ENCODE measurements at regions not wholly inside any gene's neighbourhood (a gene's known extent, or its start where the extent isn't known, plus 50 kb on each side); places are given as distances from the start of the nearest gene placed in this dataset.
"Not testable (repeated sequence)": the region's sequence is repeated elsewhere in the genome, so short reads cannot be mapped to it uniquely, and the experiment has no call there.

DNA sequence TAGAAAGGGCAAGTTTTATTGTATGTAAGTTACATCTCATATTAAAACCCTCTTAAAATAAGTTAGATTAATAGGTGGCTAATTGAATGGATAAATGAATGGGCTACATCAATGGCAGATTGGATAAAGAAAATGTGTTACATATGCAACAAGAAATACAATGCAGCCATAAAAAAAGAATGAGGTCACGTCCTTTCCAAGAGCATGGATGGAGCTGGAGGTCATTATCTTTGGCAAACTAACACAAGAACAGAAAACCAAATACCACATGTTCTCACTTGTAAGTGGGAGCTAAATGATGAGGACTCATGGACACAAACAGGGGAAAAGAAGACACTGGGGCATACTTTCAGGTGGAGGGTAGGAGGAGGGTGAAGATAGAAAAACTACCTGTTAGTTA, 182.2 kb upstream of the GNAI1 start:
- ATAC-seq = no peak

DNA sequence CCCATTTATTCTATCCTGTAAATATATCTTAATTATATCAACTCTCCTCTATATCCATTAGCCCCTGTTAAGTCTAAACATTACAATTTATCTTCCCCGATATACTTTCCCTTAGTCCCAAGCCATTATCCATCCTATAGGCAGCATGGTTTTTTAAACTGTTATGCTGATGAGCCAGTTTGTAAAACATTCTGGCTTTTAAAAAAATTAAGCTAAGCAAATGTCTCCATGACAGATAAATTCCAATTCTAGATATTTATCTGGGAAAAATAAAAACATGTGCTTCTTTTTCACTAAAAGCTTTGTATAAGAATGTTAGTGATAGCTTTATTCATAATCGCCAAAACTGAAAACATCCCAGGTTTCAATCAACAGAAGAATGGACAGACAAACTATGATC, 183.2 kb upstream of the GNAI1 start:
- ATAC-seq = no peak

DNA sequence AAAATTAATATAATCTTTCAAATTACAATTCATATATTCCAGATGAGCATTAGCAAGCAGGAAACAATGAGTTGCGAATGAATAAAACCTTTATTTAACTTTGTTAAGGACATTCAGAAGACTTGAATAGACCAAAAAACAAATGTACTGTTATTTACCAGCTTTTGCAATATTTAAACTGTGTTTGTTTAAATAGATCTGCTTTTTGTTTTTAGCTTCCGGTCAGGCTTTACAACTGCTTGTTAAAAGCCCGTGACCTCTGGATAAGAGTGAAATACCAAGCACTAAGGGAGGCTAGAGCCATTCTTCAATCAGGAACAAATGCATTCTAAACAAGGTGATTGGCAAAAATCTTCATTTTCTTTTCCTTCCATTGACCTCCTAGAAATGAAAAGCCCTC, 184.9 kb upstream of the GNAI1 start:
- ATAC-seq = no peak

DNA sequence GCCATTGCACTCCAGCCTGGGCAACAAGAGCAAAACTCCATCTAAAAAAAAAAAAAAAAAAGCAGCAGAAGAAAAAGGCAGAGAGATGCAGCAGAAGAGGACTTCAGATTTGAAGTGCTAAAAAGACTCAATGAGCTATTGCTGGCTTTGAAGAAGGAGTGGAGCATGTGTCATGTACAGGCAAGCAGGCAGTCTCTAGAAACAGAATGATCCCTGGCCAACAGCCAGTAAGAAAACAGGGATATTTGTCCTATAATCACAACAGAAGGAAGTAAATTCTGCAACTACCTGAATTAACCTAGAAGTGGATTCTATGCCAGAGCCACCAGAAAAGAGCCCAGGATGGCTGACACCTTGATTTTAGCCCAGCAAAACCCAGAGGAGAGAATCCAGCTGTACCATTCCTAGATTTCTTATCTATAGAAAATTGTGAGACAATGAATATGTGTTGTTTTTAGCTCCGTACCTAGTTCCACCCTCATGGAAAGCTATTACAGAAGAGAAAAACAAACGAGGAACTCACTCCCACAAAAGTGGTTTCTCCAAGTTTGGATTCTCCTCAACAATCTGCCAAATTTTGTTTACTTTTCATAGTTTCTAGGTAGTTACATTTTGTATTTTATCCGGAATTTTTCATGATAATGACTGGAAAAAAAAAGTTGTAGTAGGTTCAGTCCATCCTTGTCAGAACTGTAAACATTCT, 198.2 kb upstream of the GNAI1 start:
- no peak for ATAC-seq

DNA sequence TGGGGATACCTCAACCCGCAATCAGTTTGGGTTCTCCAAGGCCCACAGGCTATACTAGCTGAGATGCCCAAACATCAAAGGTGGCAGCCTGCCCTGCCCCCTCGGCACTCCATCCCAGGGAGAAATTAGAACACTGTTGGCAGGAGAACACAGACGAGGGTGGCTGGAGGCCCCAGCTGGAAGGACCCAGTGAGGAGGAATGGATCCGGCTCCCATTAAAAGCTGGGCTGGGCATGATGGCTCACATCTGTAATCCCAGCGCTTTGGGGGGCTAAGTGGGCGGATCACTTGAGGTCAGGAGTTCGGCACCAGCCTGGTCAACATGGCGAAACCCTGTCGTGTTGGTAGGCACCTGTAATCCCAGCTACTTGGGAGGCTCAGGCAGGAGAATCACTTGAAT, 199.9 kb upstream of the GNAI1 start:
- ATAC-seq = no peak

DNA sequence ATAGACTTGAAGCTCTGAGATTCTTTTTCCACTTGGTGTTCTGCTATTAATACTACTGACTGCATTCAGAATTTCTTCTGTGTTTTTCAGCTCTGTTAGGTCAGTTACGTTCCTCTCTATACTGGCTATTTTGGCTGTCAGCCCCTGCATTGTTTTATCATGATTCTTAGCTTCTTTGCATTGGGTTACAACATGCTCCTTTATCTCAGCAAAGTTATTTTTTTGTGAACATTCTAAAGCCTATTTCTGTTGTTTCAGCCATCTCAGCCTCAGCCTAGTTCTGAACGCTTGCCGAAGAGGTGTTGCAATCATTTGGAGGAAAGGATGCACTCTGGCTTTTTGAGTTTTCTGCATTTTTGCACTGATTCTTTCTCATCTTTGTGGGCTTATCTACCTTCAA, 201.5 kb upstream of the GNAI1 start:
- ATAC-seq = no peak

DNA sequence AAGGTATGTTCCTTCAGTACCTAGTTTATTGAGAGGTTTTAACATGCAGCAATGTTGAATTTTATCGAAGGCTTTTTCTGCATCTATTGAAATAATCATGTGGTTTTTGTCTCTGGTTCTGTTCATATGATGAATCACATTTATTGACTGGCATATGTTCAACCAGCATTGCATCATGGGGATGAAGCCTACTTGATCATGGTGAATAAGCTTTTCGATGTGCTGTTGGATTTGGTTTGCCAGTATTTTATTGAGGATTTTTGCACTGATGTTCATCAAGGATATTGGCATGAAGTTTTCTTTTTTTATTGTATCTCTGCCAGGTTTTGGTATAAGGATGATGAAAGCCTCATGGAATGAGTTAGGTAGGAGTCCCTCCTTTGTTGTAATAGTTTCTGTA, 204.0 kb upstream of the GNAI1 start:
- ATAC-seq = no peak

DNA sequence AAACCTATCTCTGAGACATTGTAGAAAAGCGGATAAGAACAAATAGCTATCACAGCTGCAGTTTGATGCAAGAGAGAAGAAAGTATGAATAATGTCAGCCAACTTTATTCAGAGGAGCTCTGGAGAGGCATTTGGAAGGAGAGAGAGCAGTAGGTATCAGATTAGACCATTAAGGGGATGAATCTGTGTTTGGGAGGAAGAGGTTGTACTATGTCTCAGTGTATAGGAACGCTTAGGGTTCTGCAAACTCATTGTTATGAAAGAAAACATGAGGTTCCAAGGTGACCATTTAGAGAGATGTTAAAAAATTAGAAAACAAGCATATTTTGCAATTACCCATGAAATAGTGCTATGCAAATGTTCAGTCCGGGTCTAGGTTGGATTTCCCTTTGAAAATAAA, 207.5 kb upstream of the GNAI1 start:
- no peak for ATAC-seq

DNA sequence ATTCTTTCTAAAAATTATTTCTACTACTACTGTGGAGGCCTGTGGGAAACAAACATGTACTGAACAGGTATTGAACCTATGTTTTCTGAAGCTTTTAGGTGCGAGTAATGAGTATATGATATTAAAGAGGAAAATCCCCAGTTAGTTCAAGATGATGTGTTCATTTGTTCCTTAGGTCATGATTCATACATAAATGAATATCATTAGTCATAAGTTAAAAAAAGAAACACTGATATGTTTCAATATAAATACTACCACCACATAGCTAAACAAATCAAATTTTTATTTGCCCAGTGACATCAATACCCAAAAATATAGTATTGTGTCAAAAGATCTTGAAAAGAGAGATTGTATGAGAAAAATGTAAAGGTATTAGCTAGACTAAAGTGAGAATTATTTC, 210.7 kb upstream of the GNAI1 start:
- no peak for ATAC-seq

DNA sequence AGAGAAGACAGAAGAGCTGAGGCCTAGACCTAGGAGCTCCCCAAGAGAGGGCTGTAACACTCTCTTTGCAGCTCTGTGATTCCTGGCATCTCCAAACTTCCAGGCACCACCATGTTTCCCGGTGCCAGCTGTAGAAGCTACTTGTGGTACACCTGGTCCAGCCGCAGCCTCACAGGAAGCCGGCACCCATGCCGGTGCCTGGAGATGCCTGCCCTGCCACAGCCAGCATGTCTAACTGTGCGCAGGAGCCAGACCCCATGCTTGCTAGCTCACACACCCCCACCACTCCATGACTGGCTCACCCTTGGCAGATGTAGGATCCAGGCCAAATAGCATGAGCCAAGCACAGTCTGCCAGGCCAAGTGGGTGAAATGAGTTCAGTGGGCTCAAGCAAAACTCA, 211.7 kb upstream of the GNAI1 start:
- ATAC-seq = no peak

DNA sequence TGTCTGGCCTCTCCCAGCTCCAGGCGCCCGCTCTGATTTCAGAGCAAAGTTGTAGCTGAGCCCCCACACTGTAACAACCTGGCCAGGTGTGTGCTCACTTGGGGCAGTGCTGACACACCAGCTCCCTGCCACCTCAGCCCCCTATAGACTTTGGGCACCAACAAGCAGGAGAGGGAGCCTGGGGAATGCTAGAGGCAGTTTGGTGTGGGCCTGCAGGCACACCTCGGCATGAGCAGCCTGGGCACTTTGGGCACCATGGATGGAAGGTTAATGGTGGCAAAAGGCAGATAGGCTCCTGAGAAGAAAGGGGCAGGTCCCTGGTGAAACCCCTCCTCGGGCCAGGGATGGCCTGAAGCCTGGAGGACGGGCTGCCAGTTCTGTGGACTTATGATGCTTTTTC, 212.7 kb upstream of the GNAI1 start:
- no peak for ATAC-seq

DNA sequence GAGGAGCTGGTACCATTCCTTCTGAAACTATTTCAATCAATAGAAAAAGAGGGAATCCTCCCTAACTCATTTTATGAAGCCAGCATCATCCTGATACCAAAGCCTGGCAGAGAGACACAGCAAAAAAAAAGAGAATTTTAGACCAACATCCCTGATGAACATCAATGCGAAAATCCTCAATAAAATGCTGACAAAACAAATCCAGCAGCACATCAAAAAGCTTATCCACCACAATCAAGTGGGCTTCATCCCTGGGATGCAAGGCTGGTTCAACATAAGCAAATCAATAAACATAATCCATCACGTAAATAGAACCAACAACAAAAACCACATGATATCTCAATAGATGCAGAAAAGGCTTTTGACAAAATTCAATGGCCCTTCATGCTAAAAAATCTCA, 216.0 kb upstream of the GNAI1 start:
- ATAC-seq = not testable (repeated sequence)

DNA sequence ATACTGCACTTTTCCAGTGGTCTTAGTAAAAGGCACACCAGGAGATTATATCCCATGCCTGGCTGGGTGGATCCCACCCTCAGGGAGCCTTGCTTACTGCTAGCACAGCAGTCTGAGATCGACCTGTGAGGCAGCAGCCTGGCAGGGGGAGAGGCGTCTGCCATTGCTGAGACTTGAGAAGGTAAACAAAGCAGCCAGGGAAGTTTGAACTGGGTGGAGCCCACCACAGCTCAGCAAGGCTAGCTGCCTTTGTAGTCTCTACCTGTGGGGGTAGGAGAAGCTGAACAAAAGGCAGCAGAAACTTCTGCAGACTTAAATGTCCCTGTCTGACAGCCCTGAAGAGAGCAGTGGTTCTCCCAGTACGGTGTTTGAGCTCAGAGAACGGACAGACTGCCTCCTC, 219.3 kb upstream of the GNAI1 start:
- ATAC-seq = not testable (repeated sequence)

DNA sequence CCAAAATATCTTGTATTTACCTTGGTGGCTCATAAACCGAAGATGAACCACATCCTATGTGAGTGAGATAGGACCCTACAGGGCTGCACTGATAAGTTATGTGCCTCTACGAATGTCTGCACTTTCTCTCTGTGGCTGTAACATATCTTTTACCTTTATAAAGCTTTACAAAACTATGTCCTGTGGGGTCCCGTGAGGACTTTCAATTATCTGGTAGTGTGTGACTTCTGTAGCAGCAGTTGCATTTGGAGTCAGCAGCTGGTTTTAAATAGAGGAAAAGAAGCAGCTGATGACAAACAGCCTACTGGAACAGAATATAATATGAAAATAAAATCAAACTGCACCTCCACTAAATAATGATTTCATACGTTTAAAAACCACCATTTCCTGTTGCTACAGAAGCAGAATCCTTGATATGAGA, 222.4 kb upstream of the GNAI1 start:
- ATAC-seq = no peak

DNA sequence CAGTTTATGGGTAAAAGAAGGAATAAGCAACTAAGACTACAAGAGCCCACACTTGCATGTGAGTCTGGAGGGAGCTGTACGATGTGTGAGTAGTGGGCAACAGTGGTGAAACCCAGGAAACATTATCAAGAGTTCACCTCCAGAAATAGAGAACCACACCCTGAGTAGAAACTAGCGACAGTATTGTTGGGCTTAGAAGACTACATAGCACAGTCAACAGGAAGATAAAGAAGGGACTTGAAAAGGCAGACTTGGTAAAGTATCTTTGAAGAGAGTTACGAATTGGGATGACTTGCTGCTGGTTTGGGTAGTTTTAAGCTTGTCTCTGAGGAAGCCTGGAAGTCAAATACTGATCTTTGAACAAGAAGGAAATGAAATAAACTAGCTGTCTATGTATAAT, 223.2 kb upstream of the GNAI1 start:
- ATAC-seq = no peak

DNA sequence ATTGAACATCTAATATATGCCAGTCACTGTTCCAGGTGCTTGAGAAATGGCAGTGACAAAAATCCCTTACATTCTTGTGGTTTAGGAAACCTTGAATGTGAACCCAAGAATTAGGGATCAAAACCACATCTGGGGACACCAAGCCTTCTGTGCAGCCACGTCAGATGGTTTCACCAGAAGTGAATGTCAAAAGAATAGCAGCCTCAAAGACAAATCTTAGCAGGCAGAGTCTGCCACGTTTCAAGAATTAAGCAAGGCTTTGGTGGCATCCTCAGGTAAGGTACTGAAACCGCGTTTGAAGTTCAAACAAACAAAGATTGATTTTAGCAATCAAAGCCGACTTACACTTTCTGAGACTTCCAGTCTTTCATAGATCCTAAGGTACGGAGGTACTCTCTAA, 225.5 kb upstream of the GNAI1 start:
- ATAC-seq = no peak

DNA sequence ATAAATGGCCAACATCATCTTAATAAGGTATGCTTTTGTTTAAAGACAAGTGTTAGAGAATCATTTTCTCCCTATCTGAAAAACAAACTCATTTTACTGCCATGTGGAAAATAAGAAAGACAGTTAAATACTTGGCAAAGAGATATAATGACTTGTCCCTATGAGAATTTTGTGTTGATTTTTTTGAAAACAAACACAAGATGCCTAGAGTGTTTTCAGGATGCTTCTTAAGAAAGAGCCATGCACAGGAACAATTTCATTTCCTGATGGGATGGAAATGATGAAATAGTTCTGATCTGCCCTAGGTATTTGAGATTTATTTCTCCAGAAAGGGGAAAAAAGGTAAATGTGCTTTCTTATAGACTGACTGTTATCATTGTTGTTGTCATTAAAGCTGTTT, 237.5 kb upstream of the GNAI1 start:
- ATAC-seq = no peak

DNA sequence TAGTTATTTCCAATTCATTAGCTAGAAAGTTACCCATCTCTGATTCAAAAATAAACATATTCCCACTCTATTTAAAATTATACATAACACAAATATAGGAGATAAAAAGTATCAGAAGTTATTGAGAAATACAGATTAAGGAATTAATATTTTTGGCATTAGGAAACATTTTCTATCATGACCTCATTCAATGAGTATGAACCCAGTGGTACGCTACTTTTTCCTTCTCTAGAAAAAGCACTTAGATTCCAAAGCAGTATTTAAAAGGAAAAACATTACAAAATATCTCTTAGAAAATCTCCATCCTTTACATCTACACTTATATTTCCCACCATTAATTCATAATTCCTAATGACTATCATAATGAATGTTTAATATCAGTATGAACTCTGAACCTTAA, 240.6 kb upstream of the GNAI1 start:
- ATAC-seq = no peak

DNA sequence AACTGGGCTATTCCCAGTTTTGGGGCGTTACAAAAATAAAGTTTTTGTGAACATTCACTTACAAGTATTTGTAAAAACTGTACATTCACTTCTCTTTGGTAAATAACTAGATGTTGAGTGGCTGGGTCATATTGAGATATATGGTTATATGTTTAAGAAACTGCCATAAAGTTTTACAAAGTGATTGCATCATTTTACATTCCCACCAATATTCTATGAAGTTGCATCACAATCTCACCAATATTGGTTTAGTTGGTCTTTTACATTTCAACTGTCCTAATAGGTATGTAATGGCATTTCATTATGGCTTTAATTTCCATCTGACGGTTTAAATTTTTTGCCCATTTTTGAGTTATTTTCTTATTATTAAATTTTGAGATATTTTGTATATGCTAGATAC, 251.7 kb upstream of the GNAI1 start:
- no peak for ATAC-seq

DNA sequence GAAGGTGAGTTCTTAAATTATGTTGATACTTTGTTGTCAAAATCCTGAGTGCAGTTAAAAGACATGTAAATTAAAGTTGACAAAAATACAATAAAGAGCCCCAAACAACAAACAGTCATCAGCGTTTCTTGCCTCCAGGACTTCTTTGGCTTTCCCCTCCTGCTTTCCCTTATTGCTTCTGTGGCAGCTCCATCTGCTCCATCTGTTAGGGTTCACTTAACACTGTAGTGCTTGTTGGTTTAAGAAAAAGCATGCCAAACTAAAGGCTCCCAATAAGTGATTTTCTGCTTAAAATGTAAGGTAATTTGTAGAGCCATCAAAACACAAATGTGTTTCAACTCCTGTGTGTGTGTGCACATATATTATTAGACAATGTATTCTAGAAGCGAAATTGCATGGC, 254.3 kb upstream of the GNAI1 start:
- ATAC-seq = no peak

DNA sequence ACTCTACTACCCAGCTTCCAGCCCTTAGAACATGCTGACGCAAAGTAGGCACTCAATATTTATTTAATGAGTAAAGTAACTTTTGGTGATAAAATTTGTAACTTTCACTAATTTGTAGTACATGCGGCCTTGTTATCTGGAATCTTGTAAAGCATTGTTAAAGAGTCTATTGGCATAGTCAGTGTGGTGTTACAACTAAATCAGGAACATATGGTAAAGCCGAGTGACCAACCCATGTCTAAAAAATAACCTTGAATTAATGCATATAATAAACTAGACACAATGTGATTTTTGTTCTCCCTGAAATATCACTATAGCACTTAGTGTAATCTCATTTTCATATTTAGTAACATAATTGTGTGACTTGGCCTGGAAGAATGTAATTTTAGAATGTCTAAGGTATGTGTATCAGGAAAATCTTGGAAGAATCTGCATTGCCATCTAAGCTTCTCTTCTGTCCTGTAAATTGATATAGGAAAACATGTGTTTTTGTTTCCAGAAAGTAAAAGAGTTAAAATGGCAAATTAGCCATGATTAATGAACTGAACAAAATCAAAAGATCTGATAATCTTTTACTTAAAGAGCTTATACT, 256.7 kb upstream of the GNAI1 start:
- ATAC-seq = no peak

DNA sequence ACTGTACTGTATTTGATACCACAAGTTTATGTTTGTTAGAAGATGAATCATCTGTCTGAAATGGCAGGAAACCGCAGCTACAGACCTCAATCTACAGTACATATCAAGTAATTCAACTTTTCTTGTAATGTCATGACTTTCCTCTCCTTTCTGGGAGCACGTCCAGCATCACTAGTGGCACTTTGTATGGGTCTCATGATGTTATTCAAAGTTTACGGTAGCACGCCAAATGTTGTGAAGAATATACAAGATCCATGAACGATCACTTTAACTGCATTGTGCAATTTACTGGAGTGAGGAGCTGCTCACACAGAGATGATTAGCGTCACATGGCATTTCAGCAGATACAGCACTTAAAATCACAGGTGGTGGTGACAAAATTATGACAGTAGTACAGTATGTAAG, 257.8 kb upstream of the GNAI1 start:
- ATAC-seq = no peak

DNA sequence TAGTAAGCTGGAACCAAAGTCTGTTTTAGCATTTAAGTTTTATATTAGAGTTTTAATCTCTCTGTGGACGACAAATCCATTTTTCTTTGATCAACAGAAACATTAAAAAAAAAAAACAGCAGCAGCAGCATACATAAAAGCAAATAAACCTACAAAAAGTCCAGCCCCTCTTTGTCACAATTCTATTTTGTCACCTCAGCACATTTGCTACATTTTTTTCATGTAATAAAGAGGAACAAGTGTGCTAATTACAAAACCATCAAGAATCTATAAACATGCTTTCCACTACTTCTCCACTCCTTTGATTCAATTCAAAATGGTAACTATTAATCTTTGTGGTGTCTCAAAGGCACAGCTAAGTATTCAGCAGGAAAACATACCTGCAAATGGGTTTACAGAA, 259.8 kb upstream of the GNAI1 start:
- no peak for ATAC-seq

DNA sequence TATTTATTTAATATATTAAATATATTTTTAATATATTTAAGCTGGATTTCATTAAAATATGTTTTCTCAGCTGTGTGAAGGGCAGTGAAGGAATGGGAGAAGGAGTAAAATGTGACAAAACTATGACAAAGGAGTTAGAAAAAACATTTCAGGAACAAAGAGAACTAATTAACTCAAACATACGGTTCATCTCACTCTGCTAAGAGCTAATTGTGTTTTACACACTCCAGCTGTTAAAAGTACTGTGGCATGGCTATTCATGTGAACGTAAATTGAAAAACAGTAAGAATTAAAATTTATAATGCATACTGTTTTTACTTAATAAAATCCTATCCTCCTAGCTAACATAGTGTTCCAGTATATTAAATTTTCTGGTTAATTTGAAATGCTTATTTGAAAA, 262.5 kb upstream of the GNAI1 start:
- no peak for ATAC-seq

DNA sequence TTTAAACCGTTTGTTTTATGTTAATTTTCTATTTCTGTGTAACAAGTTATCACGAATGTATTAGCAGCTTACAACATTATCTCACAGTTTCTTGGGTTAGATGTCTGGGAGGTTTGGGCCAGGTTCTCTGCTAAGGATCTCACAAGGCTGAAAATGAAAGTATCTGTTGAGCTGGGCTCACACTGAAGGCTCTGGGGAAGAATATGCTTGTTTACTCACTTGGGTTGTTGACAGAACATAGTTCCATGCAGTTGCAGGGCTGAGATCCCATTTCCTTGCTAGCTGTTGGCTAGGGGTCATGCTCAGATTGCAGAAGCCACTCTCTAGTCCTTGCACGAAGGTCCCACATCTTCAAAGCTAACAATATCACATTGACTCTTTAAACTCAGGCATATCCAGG, 266.6 kb upstream of the GNAI1 start:
- no peak for ATAC-seq

All from esophagus mucosa (tissue), 1 donor.